Suprapubic skin (tissue), 4 donors: ENCODE measurements at regions not wholly inside any gene's neighbourhood (a gene's known extent, or its start where the extent isn't known, plus 50 kb on each side); places are given as distances from the start of the nearest gene placed in this dataset.
"Not testable (repeated sequence)": the region's sequence is repeated elsewhere in the genome, so short reads cannot be mapped to it uniquely, and the experiment has no call there.

Experiments
- DNase-seq, 2 donors: peaks; one replicate each; pipeline ENCODE4 v3.0.0-alpha.2; 2019; ENCODE audit warnings: low spot score in 2 of 2
- H3K27ac ChIP-seq: fragments of 200-600 bp; sonication (generic); one replicate; pipeline ENCODE4 v1.5.1; 2019
- H3K27me3 ChIP-seq: fragments of 200-600 bp; sonication (generic); one replicate; pipeline ENCODE4 v1.5.1; 2019
- H3K36me3 ChIP-seq: fragments of 200-600 bp; sonication (generic); one replicate; pipeline ENCODE4 v1.5.1; 2019
- H3K4me1 ChIP-seq: fragments of 200-600 bp; sonication (generic); one replicate; pipeline ENCODE4 v1.5.1; 2019
- H3K4me3 ChIP-seq: fragments of 200-600 bp; sonication (generic); one replicate; pipeline ENCODE4 v1.5.1; 2019; ENCODE audit warnings: mild to moderate bottlenecking
- H3K9me3 ChIP-seq: fragments of 200-600 bp; sonication (generic); one replicate; pipeline ENCODE4 v1.5.1; 2019
- EP300 ChIP-seq: sonication (generic); formaldehyde crosslinking; IDR thresholded peaks from one replicate; pipeline ENCODE4 v1.6.1; 2017; ENCODE audit warnings: antibody characterized with exemption
- POLR2A ChIP-seq, 2 donors: fragments of 450-650 bp; IDR thresholded peaks; one replicate each; pipeline ENCODE4 v1.6.1; 2017; ENCODE audit warnings: antibody characterized with exemption in 2 of 2, mild to moderate bottlenecking in 2 of 2, moderate library complexity in 2 of 2
- POLR2AphosphoS5 ChIP-seq, 3 donors: sonication (generic); formaldehyde crosslinking; IDR thresholded peaks; one replicate each; pipeline ENCODE4 v1.6.1; 2017; ENCODE audit warnings: antibody characterized with exemption in 3 of 3
- WGBS: methylation state at CpG from one replicate; pipeline ENCODE4 v1.1.5; 2018; 5-methylcytosine and 5-hydroxymethylcytosine counted together
- TF ChIP-seq, protein P1 (sequence below), 2 donors: fragments of 200-600 bp in 1 of 2; fragments of 450-650 bp in 1 of 2; sonication (generic) in 1 of 2; IDR thresholded peaks; one replicate each; pipeline ENCODE4 v1.5.1; 2016 to 2019; ENCODE audit warnings: antibody characterized with exemption in 2 of 2, mild to moderate bottlenecking in 1 of 2, moderate library complexity in 1 of 2

DNA sequence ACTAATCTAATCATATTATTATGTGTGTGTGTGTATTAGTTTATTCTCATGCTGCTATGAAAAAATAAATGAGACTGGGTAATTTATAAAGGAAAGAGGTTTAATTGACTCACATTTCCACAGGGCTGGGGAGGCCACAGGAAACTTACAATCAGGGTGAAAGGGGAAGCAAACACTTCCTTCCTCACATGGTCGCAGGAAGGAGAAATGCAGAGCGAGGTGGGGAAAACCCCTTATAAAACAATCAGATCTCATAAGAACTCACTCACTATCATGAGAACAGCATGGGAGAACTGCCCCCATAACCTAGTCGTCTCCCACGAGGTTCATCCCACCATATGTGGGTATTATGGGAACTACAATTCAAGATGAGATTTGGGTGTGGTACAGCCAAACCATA lies 190.9 kb upstream of the TAPT1 start:
- Histone ChIP-seq H3K27me3 (peaks cover 6% of the 10 kb centered on the region), H3K9me3 (no peaks in the 10 kb centered on the region), H3K4me1 (no peaks in the 10 kb centered on the region), H3K27ac (no peak overlapping the region), H3K36me3 (no peaks in the 10 kb centered on the region), H3K4me3 (no peak overlapping the region)
- DNase-seq: no peak
- TF ChIP-seq, protein P1, sequence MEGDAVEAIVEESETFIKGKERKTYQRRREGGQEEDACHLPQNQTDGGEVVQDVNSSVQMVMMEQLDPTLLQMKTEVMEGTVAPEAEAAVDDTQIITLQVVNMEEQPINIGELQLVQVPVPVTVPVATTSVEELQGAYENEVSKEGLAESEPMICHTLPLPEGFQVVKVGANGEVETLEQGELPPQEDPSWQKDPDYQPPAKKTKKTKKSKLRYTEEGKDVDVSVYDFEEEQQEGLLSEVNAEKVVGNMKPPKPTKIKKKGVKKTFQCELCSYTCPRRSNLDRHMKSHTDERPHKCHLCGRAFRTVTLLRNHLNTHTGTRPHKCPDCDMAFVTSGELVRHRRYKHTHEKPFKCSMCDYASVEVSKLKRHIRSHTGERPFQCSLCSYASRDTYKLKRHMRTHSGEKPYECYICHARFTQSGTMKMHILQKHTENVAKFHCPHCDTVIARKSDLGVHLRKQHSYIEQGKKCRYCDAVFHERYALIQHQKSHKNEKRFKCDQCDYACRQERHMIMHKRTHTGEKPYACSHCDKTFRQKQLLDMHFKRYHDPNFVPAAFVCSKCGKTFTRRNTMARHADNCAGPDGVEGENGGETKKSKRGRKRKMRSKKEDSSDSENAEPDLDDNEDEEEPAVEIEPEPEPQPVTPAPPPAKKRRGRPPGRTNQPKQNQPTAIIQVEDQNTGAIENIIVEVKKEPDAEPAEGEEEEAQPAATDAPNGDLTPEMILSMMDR (IDR thresholded peaks at IDR 0.05): no peak
- TF ChIP-seq EP300 (no peak), POLR2AphosphoS5 (IDR thresholded peaks at IDR 0.05) (no peak), POLR2A (IDR thresholded peaks at IDR 0.05) (no peak)
- WGBS: 68% methylated on average over 4 of the region's 4 CpGs

DNA sequence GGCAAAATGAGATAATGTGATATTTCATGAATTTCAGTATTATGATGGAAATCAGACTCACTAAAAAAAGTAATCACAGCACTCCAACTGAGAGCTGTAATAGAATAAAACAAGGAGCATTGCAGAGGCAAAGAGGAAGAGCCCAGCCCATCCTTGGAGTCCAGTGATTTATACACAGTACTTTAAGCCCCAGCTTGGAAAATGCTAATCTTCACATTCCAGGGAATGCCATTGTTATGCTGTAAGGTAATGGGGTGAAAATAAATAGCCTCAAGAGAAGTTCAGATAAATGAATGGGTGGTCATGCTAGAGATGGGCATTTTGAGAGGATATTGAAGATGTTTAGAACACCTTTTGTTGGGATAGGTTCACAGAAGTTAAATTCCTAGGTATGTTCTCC lies 190.3 kb upstream of the TAPT1 start:
- no peaks in the 10 kb centered on the region for H3K9me3 ChIP-seq
- TF ChIP-seq, protein P1 (IDR thresholded peaks at IDR 0.05): no peak
- TF ChIP-seq POLR2A (IDR thresholded peaks at IDR 0.05) (no peak), POLR2AphosphoS5 (IDR thresholded peaks at IDR 0.05) (no peak)
- H3K36me3 ChIP-seq: no peaks in the 10 kb centered on the region
- H3K27ac ChIP-seq: no peak overlapping the region
- peaks cover 6% of the 10 kb centered on the region for H3K27me3 ChIP-seq
- H3K4me1 ChIP-seq: no peaks in the 10 kb centered on the region
- no peak overlapping the region for H3K4me3 ChIP-seq
- DNase-seq: no peak

DNA sequence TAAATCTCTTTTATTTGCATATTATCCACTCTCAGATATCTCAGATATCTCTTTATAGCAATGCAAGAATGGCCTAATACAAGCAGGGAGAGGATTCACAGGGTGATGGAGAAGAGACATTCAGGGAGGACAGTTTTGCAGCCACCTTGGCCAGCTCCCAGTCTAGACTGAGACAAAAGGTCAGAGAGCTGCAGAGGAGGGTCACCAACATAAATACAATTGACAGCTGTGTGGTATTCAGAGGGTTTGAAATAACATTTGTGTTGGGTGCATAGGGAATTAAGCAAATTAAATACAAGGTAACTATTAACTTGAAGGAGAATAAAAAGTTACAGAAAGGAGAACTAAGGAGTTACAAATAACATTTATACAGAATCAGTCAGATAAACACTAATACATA lies 189.5 kb upstream of the TAPT1 start:
- no peak for DNase-seq

DNA sequence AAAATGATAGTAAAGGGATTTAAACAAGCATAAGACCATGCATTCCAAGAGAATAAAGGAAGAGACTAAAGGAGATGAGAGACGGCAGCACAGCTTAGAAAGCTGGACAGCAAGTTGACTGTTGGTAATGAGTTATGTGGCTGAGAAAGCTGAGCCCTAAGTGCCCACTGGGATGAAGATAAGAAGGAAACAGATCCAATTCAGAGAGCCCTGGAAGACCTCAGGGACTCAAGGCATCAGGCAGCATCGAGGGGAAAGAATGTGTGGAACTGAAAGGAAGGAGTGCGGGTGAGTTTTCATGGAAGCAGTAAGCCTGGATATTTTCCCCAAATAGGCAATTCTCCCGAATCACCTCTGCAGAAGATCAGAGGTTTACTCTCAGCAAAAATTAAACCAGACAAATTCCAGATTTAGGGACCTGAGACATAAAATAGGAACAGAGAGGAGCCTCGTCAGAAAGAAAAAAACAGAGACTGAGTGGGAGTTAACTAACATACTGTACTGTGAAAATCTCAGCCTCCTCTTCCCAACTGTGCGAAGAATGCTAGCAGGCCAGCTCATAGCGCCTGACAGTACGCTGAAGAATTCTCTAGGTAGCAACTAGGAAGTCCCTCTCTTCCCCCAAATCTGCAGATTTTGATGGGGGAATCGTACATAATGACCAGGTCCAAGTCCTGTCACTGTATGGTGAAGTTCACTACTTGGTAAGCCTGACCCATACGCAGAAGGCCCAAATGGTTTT lies 187.7 kb upstream of the TAPT1 start:
- no peaks in the 10 kb centered on the region for H3K9me3 ChIP-seq
- no peaks in the 10 kb centered on the region for H3K36me3 ChIP-seq
- no peak for TF ChIP-seq POLR2AphosphoS5 (IDR thresholded peaks at IDR 0.05)
- TF ChIP-seq, protein P1 (IDR thresholded peaks at IDR 0.05): no peak
- TF ChIP-seq POLR2A (IDR thresholded peaks at IDR 0.05): no peak
- no peak for TF ChIP-seq EP300
- peaks cover 6% of the 10 kb centered on the region for H3K27me3 ChIP-seq
- WGBS: 78% methylated on average over 10 of the region's 10 CpGs
- H3K4me3 ChIP-seq: no peak overlapping the region
- no peak overlapping the region for H3K27ac ChIP-seq
- DNase-seq: no peak
- no peaks in the 10 kb centered on the region for H3K4me1 ChIP-seq

More for the DNA sequence above, 189.5 kb upstream of the TAPT1 start:
- H3K27me3 ChIP-seq: peaks cover 6% of the 10 kb centered on the region
- no peaks in the 10 kb centered on the region for H3K36me3 ChIP-seq
- no peaks in the 10 kb centered on the region for H3K4me1 ChIP-seq
- no peak overlapping the region for H3K27ac ChIP-seq
- no peaks in the 10 kb centered on the region for H3K9me3 ChIP-seq
- H3K4me3 ChIP-seq: no peak overlapping the region
- TF ChIP-seq EP300: no peak
- TF ChIP-seq POLR2AphosphoS5 (IDR thresholded peaks at IDR 0.05): no peak
- TF ChIP-seq, protein P1 (IDR thresholded peaks at IDR 0.05): no peak
- TF ChIP-seq POLR2A (IDR thresholded peaks at IDR 0.05): no peak

DNA sequence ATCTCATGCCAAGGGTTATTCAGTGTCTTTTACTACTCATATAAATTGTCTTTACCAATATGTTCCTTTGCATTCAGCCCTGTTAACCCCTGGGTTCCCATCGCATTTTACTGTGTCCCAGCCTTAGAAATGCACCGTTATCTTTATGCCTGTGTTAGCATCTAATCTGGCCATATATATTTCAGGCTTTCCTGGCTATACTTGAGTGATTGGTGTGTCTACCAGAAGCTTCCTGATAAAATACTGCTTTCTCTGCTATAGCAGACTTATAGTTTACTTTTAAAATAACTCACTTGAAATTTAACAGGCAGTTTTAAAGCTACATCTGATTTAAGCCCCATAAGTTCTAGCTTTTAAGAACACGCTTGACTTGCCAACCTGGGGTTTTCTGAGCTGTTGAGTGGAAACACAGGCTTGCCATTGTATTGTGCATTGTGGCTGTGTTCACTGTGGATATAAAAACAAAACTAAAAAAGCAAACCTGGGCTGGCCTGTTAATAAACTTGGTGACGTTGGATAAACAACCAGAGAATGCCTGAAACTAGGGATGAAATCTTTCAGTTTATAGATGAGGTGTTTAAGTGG lies 185.3 kb upstream of the TAPT1 start:
- Histone ChIP-seq H3K4me3 (no peak overlapping the region), H3K27ac (no peak overlapping the region), H3K9me3 (no peaks in the 10 kb centered on the region), H3K4me1 (no peaks in the 10 kb centered on the region), H3K36me3 (no peaks in the 10 kb centered on the region), H3K27me3 (peaks cover 6% of the 10 kb centered on the region)
- 87% methylated on average over 4 of the region's 4 CpGs for WGBS
- TF ChIP-seq POLR2A (IDR thresholded peaks at IDR 0.05) (no peak), POLR2AphosphoS5 (IDR thresholded peaks at IDR 0.05) (no peak), EP300 (no peak)
- TF ChIP-seq, protein P1 (IDR thresholded peaks at IDR 0.05): no peak
- no peak for DNase-seq

DNA sequence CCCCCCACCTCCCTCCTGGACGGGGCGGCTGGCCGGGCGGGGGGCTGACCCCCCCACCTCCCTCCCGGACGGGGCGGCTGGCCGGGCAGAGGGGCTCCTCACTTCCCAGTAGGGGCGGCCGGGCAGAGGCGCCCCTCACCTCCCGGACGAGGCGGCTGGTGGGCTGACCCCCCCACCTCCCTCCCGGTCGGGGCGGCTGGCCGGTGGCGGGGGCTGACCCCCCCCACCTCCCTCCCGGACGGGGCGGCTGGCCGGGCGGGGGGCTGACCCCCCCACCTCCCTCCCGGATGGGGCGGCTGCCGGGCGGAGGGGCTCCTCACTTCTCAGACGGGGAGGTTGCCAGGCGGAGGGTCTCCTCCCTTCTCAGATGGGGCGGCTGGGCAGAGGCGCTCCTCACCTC lies 166.9 kb upstream of the TAPT1 start:
- H3K36me3 ChIP-seq, H3K27me3 ChIP-seq, H3K4me3 ChIP-seq, H3K4me1 ChIP-seq, H3K9me3 ChIP-seq, H3K27ac ChIP-seq, DNase-seq: not testable (repeated sequence)
- no CpG with 5 or more reads among the region's 32 CpGs for WGBS
